ENCODE measurements at regions not wholly inside any gene's neighbourhood (a gene's known extent, or its start where the extent isn't known, plus 50 kb on each side); places are given as distances from the start of the nearest gene placed in this dataset.

- no peak for DNase-seq (ENCODE audit: low read depth, low spot score)
Observed at GRCh38 chr13:91172160-91172559, 175.3 kb upstream of the MIR17HG start.

- DNase-seq (ENCODE audit: low read depth, low spot score) = no peak
Observed at GRCh38 chr13:91174886-91175501, 172.5 kb upstream of the MIR17HG start.

GRCh38 chr13:91178099-91178498 is 169.4 kb upstream of the MIR17HG start:
- DNase-seq (ENCODE audit: low read depth, low spot score) = no peak

- DNase-seq (ENCODE audit: low read depth, low spot score) = no peak
Observed at GRCh38 chr13:91181892-91182291, 165.6 kb upstream of the MIR17HG start.

- DNase-seq (ENCODE audit: low read depth, low spot score) = no peak
Observed at GRCh38 chr13:91184244-91184926, 163.1 kb upstream of the MIR17HG start.

GRCh38 chr13:91185294-91185863 is 162.1 kb upstream of the MIR17HG start:
- no peak for DNase-seq (ENCODE audit: low read depth, low spot score)

GRCh38 chr13:91187522-91187921 is 160.0 kb upstream of the MIR17HG start:
- no peak for DNase-seq (ENCODE audit: low read depth, low spot score)

- no peak for DNase-seq (ENCODE audit: low read depth, low spot score)
Observed at GRCh38 chr13:91189506-91189905, 158.0 kb upstream of the MIR17HG start.

- no peak for DNase-seq (ENCODE audit: low read depth, low spot score)
Observed at GRCh38 chr13:91193358-91193757, 154.1 kb upstream of the MIR17HG start.

GRCh38 chr13:91195789-91196188 is 151.7 kb upstream of the MIR17HG start:
- DNase-seq (ENCODE audit: low read depth, low spot score) = no peak

GRCh38 chr13:91196958-91197357 is 150.5 kb upstream of the MIR17HG start:
- DNase-seq (ENCODE audit: low read depth, low spot score) = no peak

GRCh38 chr13:91199866-91200265 is 147.6 kb upstream of the MIR17HG start:
- DNase-seq (ENCODE audit: low read depth, low spot score) = no peak

- DNase-seq (ENCODE audit: low read depth, low spot score) = no peak
Observed at GRCh38 chr13:91200486-91200885, 147.0 kb upstream of the MIR17HG start.

GRCh38 chr13:91203430-91203829 is 144.1 kb upstream of the MIR17HG start:
- DNase-seq (ENCODE audit: low read depth, low spot score) = no peak

GRCh38 chr13:91207261-91207660 is 140.2 kb upstream of the MIR17HG start:
- no peak for DNase-seq (ENCODE audit: low read depth, low spot score)

GRCh38 chr13:91211510-91211909 is 136.0 kb upstream of the MIR17HG start:
- DNase-seq (ENCODE audit: low read depth, low spot score) = no peak

GRCh38 chr13:91212231-91212630 is 135.3 kb upstream of the MIR17HG start:
- no peak for DNase-seq (ENCODE audit: low read depth, low spot score)

- no peak for DNase-seq (ENCODE audit: low read depth, low spot score)
Observed at GRCh38 chr13:91214031-91214430, 133.5 kb upstream of the MIR17HG start.

- no peak for DNase-seq (ENCODE audit: low read depth, low spot score)
Observed at GRCh38 chr13:91216928-91217700, 130.4 kb upstream of the MIR17HG start.

- no peak for DNase-seq (ENCODE audit: low read depth, low spot score)
Observed at GRCh38 chr13:91219201-91219600, 128.3 kb upstream of the MIR17HG start.

- DNase-seq (ENCODE audit: low read depth, low spot score) = no peak
Observed at GRCh38 chr13:91220872-91221271, 126.6 kb upstream of the MIR17HG start.

GRCh38 chr13:91228108-91228507 is 119.4 kb upstream of the MIR17HG start:
- DNase-seq (ENCODE audit: low read depth, low spot score) = no peak

All from pulmonary artery endothelial cell (primary cell).